HEK293 (cell line): ENCODE measurements at regions not wholly inside any gene's neighbourhood (a gene's known extent, or its start where the extent isn't known, plus 50 kb on each side); places are given as distances from the start of the nearest gene placed in this dataset.

Experiments
- CTCF ChIA-PET: fragments of 350-600 bp; formaldehyde crosslinking; extraction: SDS; loops from one replicate; lab custom pipeline; 2021; ENCODE audit warnings: antibody characterized with exemption; lab: Yijun Ruan, JAX
- POLR2A ChIA-PET: fragments of 300-600 bp; formaldehyde crosslinking; extraction: SDS; loops from one replicate; lab custom pipeline; 2020; ENCODE audit warnings: antibody characterized with exemption, inconsistent platforms; lab: Yijun Ruan, JAX
- H3K27ac ChIP-seq: fragments of 200-500 bp; sonication (Bioruptor generic); 2 replicates; pipeline ENCODE4 v1.5.1; 2014; ENCODE audit warnings: low read depth, low read length, control low read depth, inconsistent platforms; ENCODE audit errors: extremely low read depth
- H3K36me3 ChIP-seq, 2 experiments: fragments of 200-500 bp in 1 of 2; sonication (Bioruptor generic) in 1 of 2; 1 replicate in 1 of 2; 2 replicates in 1 of 2; pipeline ENCODE4 v1.5.1; 2014 to 2017; ENCODE audit warnings: inconsistent platforms in 2 of 2, low read length in 2 of 2; ENCODE audit not compliant: control insufficient read depth in 2 of 2, insufficient read depth in 1 of 2
- H3K4me1 ChIP-seq: fragments of 200-500 bp; sonication (Bioruptor generic); 2 replicates; pipeline ENCODE4 v1.5.1; 2014; ENCODE audit warnings: mild to moderate bottlenecking, low read length, inconsistent platforms; ENCODE audit not compliant: control insufficient read depth, insufficient read depth
- H3K4me3 ChIP-seq: 2 replicates; pipeline ENCODE4 v1.5.1; 2011; ENCODE audit warnings: low read depth, mild to moderate bottlenecking, control low read depth, low read length, moderate library complexity
- H3K9me3 ChIP-seq: fragments of 200-500 bp; sonication (Bioruptor generic); 2 replicates; pipeline ENCODE4 v1.5.1; 2014; ENCODE audit warnings: low read depth, low read length, inconsistent platforms; ENCODE audit not compliant: control insufficient read depth, insufficient read depth
- KLF16 ChIP-seq: fragments of 450-650 bp; formaldehyde crosslinking; IDR thresholded peaks from 2 replicates; pipeline ENCODE4 v1.5.1; 2017; ENCODE audit warnings: missing biosample characterization, missing genetic modification characterization
- OVOL3 ChIP-seq: fragments of 450-650 bp; formaldehyde crosslinking; IDR thresholded peaks from 2 replicates; pipeline ENCODE4 v1.5.1; 2016; ENCODE audit warnings: missing biosample characterization, missing genetic modification characterization
- PATZ1 ChIP-seq: fragments of 450-650 bp; formaldehyde crosslinking; IDR thresholded peaks from 2 replicates; pipeline ENCODE4 v1.5.1; 2016; ENCODE audit warnings: missing biosample characterization, missing genetic modification characterization
- PRDM10 ChIP-seq: fragments of 450-650 bp; formaldehyde crosslinking; IDR thresholded peaks from 2 replicates; pipeline ENCODE4 v1.5.1; 2016; ENCODE audit warnings: missing biosample characterization, missing genetic modification characterization
- REPIN1 ChIP-seq: fragments of 450-650 bp; formaldehyde crosslinking; IDR thresholded peaks from 2 replicates; pipeline ENCODE4 v1.5.1; 2017; ENCODE audit warnings: missing biosample characterization, missing genetic modification characterization, low read depth
- ZNF114 ChIP-seq: fragments of 450-650 bp; formaldehyde crosslinking; IDR thresholded peaks from 2 replicates; pipeline ENCODE4 v1.5.0; 2017; ENCODE audit warnings: missing biosample characterization, missing genetic modification characterization
- ZNF223 ChIP-seq: fragments of 450-650 bp; formaldehyde crosslinking; IDR thresholded peaks from 2 replicates; pipeline ENCODE4 v1.5.1; 2016; ENCODE audit warnings: missing biosample characterization, missing genetic modification characterization
- ZNF416 ChIP-seq: fragments of 450-650 bp; formaldehyde crosslinking; IDR thresholded peaks from 2 replicates; pipeline ENCODE4 v1.5.1; 2016; ENCODE audit warnings: missing biosample characterization, missing genetic modification characterization
- ZNF571 ChIP-seq: fragments of 450-650 bp; formaldehyde crosslinking; IDR thresholded peaks from 2 replicates; pipeline ENCODE4 v1.5.0; 2017; ENCODE audit warnings: missing biosample characterization, missing genetic modification characterization
- ZNF664 ChIP-seq: fragments of 450-650 bp; formaldehyde crosslinking; IDR thresholded peaks from 2 replicates; pipeline ENCODE4 v1.5.1; 2016; ENCODE audit warnings: missing biosample characterization, missing genetic modification characterization
- ZNF670 ChIP-seq: fragments of 450-650 bp; formaldehyde crosslinking; IDR thresholded peaks from 2 replicates; pipeline ENCODE4 v1.5.1; 2016; ENCODE audit warnings: missing biosample characterization, missing genetic modification characterization, low read depth
- ZNF76 ChIP-seq: fragments of 450-650 bp; formaldehyde crosslinking; IDR thresholded peaks from 2 replicates; pipeline ENCODE4; 2016; ENCODE audit warnings: low read depth, missing biosample characterization, missing genetic modification characterization, borderline replicate concordance
- TF ChIP-seq, protein P1 (sequence below): fragments of 450-650 bp; formaldehyde crosslinking; IDR thresholded peaks from 2 replicates; pipeline ENCODE4 v1.5.1; 2017; ENCODE audit warnings: missing biosample characterization, missing genetic modification characterization
- TF ChIP-seq, protein P2 (sequence below): fragments of 450-650 bp; formaldehyde crosslinking; IDR thresholded peaks from 2 replicates; pipeline ENCODE4 v1.5.1; 2017; ENCODE audit warnings: missing biosample characterization, missing genetic modification characterization
- TF ChIP-seq, protein P3 (sequence below): fragments of 450-650 bp; formaldehyde crosslinking; IDR thresholded peaks from 2 replicates; pipeline ENCODE4 v1.5.1; 2016; ENCODE audit warnings: missing biosample characterization, missing genetic modification characterization

GRCh38 chr4:18957716-18958115, 936.2 kb upstream of the LCORL start:
- CTCF ChIA-PET, result no interaction called here
- H3K4me3 ChIP-seq, result no peak overlapping the region
- H3K9me3 ChIP-seq, result no peaks in the 10 kb centered on the region
- no peak overlapping the region for H3K27ac ChIP-seq
- POLR2A ChIA-PET, result no interaction called here
- H3K4me1 ChIP-seq, result no peaks in the 10 kb centered on the region
- no peak for TF ChIP-seq ZNF571 (tag by site-specific recombination)
- no peak for TF ChIP-seq ZNF223
- TF ChIP-seq OVOL3 (tag by site-specific recombination), result no peak
- no peak for TF ChIP-seq ZNF416 (tag by site-specific recombination)
- TF ChIP-seq, protein P1, sequence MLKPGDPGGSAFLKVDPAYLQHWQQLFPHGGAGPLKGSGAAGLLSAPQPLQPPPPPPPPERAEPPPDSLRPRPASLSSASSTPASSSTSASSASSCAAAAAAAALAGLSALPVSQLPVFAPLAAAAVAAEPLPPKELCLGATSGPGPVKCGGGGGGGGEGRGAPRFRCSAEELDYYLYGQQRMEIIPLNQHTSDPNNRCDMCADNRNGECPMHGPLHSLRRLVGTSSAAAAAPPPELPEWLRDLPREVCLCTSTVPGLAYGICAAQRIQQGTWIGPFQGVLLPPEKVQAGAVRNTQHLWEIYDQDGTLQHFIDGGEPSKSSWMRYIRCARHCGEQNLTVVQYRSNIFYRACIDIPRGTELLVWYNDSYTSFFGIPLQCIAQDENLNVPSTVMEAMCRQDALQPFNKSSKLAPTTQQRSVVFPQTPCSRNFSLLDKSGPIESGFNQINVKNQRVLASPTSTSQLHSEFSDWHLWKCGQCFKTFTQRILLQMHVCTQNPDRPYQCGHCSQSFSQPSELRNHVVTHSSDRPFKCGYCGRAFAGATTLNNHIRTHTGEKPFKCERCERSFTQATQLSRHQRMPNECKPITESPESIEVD, result no peak
- TF ChIP-seq ZNF670 (tag by site-specific recombination), result no peak
- no peak for TF ChIP-seq ZNF76 (tag by site-specific recombination)
- no peak for TF ChIP-seq PRDM10
- TF ChIP-seq KLF16 (tag by site-specific recombination), result no peak
- TF ChIP-seq, protein P2, sequence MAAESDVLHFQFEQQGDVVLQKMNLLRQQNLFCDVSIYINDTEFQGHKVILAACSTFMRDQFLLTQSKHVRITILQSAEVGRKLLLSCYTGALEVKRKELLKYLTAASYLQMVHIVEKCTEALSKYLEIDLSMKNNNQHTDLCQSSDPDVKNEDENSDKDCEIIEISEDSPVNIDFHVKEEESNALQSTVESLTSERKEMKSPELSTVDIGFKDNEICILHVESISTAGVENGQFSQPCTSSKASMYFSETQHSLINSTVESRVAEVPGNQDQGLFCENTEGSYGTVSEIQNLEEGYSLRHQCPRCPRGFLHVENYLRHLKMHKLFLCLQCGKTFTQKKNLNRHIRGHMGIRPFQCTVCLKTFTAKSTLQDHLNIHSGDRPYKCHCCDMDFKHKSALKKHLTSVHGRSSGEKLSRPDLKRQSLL (tag by site-specific recombination), result no peak
- TF ChIP-seq REPIN1, result no peak
- TF ChIP-seq, protein P3, sequence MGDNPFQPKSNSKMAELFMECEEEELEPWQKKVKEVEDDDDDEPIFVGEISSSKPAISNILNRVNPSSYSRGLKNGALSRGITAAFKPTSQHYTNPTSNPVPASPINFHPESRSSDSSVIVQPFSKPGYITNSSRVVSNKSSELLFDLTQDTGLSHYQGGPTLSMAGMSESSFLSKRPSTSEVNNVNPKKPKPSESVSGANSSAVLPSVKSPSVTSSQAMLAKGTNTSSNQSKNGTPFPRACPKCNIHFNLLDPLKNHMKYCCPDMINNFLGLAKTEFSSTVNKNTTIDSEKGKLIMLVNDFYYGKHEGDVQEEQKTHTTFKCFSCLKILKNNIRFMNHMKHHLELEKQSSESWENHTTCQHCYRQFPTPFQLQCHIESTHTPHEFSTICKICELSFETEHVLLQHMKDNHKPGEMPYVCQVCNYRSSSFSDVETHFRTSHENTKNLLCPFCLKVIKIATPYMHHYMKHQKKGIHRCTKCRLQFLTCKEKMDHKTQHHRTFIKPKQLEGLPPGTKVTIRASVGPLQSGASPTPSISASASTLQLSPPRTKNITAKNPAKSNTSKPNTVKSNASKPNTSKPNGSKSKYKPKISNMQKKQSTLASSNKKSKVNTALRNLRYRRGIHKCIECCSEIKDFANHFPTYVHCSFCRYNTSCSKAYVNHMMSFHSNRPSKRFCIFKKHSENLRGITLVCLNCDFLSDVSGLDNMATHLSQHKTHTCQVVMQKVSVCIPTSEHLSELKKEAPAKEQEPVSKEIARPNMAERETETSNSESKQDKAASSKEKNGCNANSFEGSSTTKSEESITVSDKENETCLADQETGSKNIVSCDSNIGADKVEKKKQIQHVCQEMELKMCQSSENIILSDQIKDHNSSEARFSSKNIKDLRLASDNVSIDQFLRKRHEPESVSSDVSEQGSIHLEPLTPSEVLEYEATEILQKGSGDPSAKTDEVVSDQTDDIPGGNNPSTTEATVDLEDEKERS (tag by site-specific recombination), result no peak
- TF ChIP-seq PATZ1 (tag by site-specific recombination), result no peak
- no peak for TF ChIP-seq ZNF114 (tag by site-specific recombination)
- TF ChIP-seq ZNF664 (tag by site-specific recombination), result no peak
- H3K36me3 ChIP-seq, result no peaks in the 10 kb centered on the region
